ENCODE measurements at regions not wholly inside any gene's neighbourhood (a gene's known extent, or its start where the extent isn't known, plus 50 kb on each side); places are given as distances from the start of the nearest gene placed in this dataset.

GRCh38 chr3:22966349-22966748 lies 236.8 kb upstream of the UBE2E2 start:
- no peak overlapping the region for H3K4me3 ChIP-seq (ENCODE audit: low read depth, low read length)
- ChIA-PET POLR2A (no interaction called here), CTCF (no interaction called here)
- no peak for TF ChIP-seq CTCF (IDR thresholded peaks at IDR 0.05; ENCODE audit: insufficient read depth, low read length, missing control alignments)
- no peak for DNase-seq (ENCODE audit: low read depth, low spot score)

- ChIA-PET POLR2A (no interaction called here), CTCF (no interaction called here)
- no peak for DNase-seq (ENCODE audit: low read depth, low spot score)
- no peak overlapping the region for H3K4me3 ChIP-seq (ENCODE audit: low read depth, low read length)
- TF ChIP-seq CTCF (IDR thresholded peaks at IDR 0.05; ENCODE audit: insufficient read depth, low read length, missing control alignments) = no peak
Observed at GRCh38 chr3:22969276-22969675, 233.9 kb upstream of the UBE2E2 start.

GRCh38 chr3:22971497-22971896 lies 231.6 kb upstream of the UBE2E2 start:
- CTCF ChIA-PET = no interaction called here
- no peak for TF ChIP-seq CTCF (IDR thresholded peaks at IDR 0.05; ENCODE audit: insufficient read depth, low read length, missing control alignments)
- POLR2A ChIA-PET = no interaction called here
- no peak overlapping the region for H3K4me3 ChIP-seq (ENCODE audit: low read depth, low read length)
- DNase-seq (ENCODE audit: low read depth, low spot score) = no peak

- ChIA-PET POLR2A (no interaction called here), CTCF (no interaction called here)
- DNase-seq (ENCODE audit: low read depth, low spot score) = no peak
- no peak overlapping the region for H3K4me3 ChIP-seq (ENCODE audit: low read depth, low read length)
- TF ChIP-seq CTCF (IDR thresholded peaks at IDR 0.05; ENCODE audit: insufficient read depth, low read length, missing control alignments) = no peak
Observed at GRCh38 chr3:22977042-22977441, 226.1 kb upstream of the UBE2E2 start.

GRCh38 chr3:22977650-22978289 lies 225.4 kb upstream of the UBE2E2 start:
- POLR2A ChIA-PET = no interaction called here
- CTCF ChIA-PET = no interaction called here
- TF ChIP-seq CTCF (IDR thresholded peaks at IDR 0.05; ENCODE audit: insufficient read depth, low read length, missing control alignments) = no peak
- no peak for DNase-seq (ENCODE audit: low read depth, low spot score)
- H3K4me3 ChIP-seq (ENCODE audit: low read depth, low read length) = no peak overlapping the region

- ChIA-PET POLR2A (no interaction called here), CTCF (interaction anchor here (1.2 kb wide), 1 partner anchor 16 kb away, joined by 3 read pairs; no protein-coding TSS in a partner anchor)
- DNase-seq (ENCODE audit: low read depth, low spot score) = no peak
- H3K4me3 ChIP-seq (ENCODE audit: low read depth, low read length) = no peak overlapping the region
- TF ChIP-seq CTCF (IDR thresholded peaks at IDR 0.05; ENCODE audit: insufficient read depth, low read length, missing control alignments) = no peak
Observed at GRCh38 chr3:22979581-22979980, 223.5 kb upstream of the UBE2E2 start.
